GM12892 (cell line): ENCODE measurements at regions not wholly inside any gene's neighbourhood (a gene's known extent, or its start where the extent isn't known, plus 50 kb on each side); places are given as distances from the start of the nearest gene placed in this dataset.

Experiments used
- DNase-seq: peaks from one replicate; pipeline ENCODE4 v3.0.0; 2011; ENCODE audit not compliant: insufficient read length
- FAIRE-seq: peaks from 2 replicates; lab custom pipeline; 2011; peaks lifted over from hg19 to GRCh38; lab: Jason Lieb, UNC
- POLR2A ChIP-seq: IDR thresholded peaks from 2 replicates; pipeline ENCODE4 v1.6.1; 2011; ENCODE audit warnings: low read depth, low read length, control low read depth
- POLR2AphosphoS5 ChIP-seq: IDR thresholded peaks from 2 replicates; pipeline ENCODE4 v1.6.1; 2011; ENCODE audit warnings: low read depth, low read length, control low read depth
- TAF1 ChIP-seq: IDR thresholded peaks from 2 replicates; pipeline ENCODE4 v1.6.1; 2011; ENCODE audit warnings: low read depth, mild to moderate bottlenecking, control low read depth, low read length, borderline replicate concordance

GRCh38 chr17:69779378-69780214, 295.4 kb upstream of the KCNJ16 start:
- no peak for TF ChIP-seq POLR2AphosphoS5
- no peak for TF ChIP-seq TAF1
- TF ChIP-seq POLR2A, result no peak
- no peak for DNase-seq
- no peak for FAIRE-seq

- TF ChIP-seq POLR2A (no peak), POLR2AphosphoS5 (no peak), TAF1 (no peak)
- DNase-seq (no peak), FAIRE-seq (no peak)
Observed at GRCh38 chr17:69783865-69784264, 291.2 kb upstream of the KCNJ16 start.

- DNase-seq (no peak), FAIRE-seq (no peak)
- TF ChIP-seq POLR2A (no peak), TAF1 (no peak), POLR2AphosphoS5 (no peak)
Observed at GRCh38 chr17:69788957-69789356, 286.1 kb upstream of the KCNJ16 start.

GRCh38 chr17:69796078-69796477, 278.9 kb upstream of the KCNJ16 start:
- TF ChIP-seq POLR2AphosphoS5 (no peak), TAF1 (no peak), POLR2A (no peak)
- no peak for FAIRE-seq
- DNase-seq, result no peak

GRCh38 chr17:69800870-69801269, 274.2 kb upstream of the KCNJ16 start:
- DNase-seq (no peak), FAIRE-seq (no peak)
- TF ChIP-seq POLR2A (no peak), POLR2AphosphoS5 (no peak)

GRCh38 chr17:69801368-69801767, 273.7 kb upstream of the KCNJ16 start:
- DNase-seq, result no peak
- FAIRE-seq, result no peak
- TF ChIP-seq POLR2AphosphoS5 (no peak), TAF1 (no peak), POLR2A (no peak)

- TF ChIP-seq TAF1, result no peak
- no peak for TF ChIP-seq POLR2A
- FAIRE-seq, result no peak
- DNase-seq, result no peak
Observed at GRCh38 chr17:69802045-69802740, 272.8 kb upstream of the KCNJ16 start.

GRCh38 chr17:69809331-69809730, 265.7 kb upstream of the KCNJ16 start:
- FAIRE-seq, result no peak
- TF ChIP-seq POLR2A (no peak), TAF1 (no peak), POLR2AphosphoS5 (no peak)

GRCh38 chr17:69810326-69810965, 264.6 kb upstream of the KCNJ16 start:
- no peak for FAIRE-seq
- TF ChIP-seq TAF1, result no peak

More at GRCh38 chr17:69809331-69809730, 265.7 kb upstream of the KCNJ16 start:
- DNase-seq, result no peak

GRCh38 chr17:69812240-69812837, 262.7 kb upstream of the KCNJ16 start:
- DNase-seq (no peak), FAIRE-seq (no peak)
- TF ChIP-seq TAF1 (no peak), POLR2AphosphoS5 (no peak), POLR2A (no peak)

More at GRCh38 chr17:69810326-69810965, 264.6 kb upstream of the KCNJ16 start:
- DNase-seq, result no peak

GRCh38 chr17:69814031-69814430, 261.0 kb upstream of the KCNJ16 start:
- FAIRE-seq (no peak), DNase-seq (no peak)
- TF ChIP-seq POLR2A, result no peak

GRCh38 chr17:69815406-69815805, 259.6 kb upstream of the KCNJ16 start:
- FAIRE-seq, result no peak
- DNase-seq, result no peak
- TF ChIP-seq POLR2A (no peak), TAF1 (no peak), POLR2AphosphoS5 (no peak)

- FAIRE-seq (no peak), DNase-seq (no peak)
- TF ChIP-seq TAF1, result no peak
- TF ChIP-seq POLR2AphosphoS5, result no peak
- TF ChIP-seq POLR2A, result no peak
Observed at GRCh38 chr17:69818467-69818866, 256.6 kb upstream of the KCNJ16 start.
